ENCODE measurements at regions not wholly inside any gene's neighbourhood (a gene's known extent, or its start where the extent isn't known, plus 50 kb on each side); places are given as distances from the start of the nearest gene placed in this dataset.
"Not testable (repeated sequence)": the region's sequence is repeated elsewhere in the genome, so short reads cannot be mapped to it uniquely, and the experiment has no call there.

DNA sequence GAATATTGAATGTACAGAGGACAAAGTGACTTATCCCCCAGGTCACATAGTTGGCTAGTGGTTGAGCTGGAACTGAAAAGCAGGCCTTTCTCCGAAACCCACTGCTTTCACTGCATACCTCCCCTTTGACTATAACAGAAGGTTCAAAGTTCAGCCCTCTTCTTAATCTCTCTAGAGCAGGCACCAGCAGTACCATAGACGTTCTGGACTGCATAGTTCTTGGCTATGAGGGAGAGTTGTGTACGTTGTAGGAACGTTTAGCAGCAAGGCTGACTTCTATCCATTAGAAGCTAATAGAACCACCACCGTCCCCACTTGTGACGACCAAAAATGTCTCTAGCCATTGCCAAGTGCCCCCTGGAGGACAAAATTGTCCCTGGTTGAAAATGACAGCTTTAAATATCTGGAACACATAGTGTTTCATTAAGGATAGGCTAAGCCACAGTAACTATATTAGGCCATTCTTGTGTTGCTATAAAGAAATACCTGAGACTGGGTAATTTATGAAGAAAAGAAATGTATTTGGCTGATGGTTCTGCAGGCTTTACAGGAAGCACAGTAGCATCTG lies 123.8 kb upstream of the MTHFD1L start:
- DNase-seq = no peak

- DNase-seq = no peak
Observed at GRCh38 chr6:150744522-150745260, 120.8 kb upstream of the MTHFD1L start.

- DNase-seq = no peak
Observed at GRCh38 chr6:150745896-150746295, 119.6 kb upstream of the MTHFD1L start.

DNA sequence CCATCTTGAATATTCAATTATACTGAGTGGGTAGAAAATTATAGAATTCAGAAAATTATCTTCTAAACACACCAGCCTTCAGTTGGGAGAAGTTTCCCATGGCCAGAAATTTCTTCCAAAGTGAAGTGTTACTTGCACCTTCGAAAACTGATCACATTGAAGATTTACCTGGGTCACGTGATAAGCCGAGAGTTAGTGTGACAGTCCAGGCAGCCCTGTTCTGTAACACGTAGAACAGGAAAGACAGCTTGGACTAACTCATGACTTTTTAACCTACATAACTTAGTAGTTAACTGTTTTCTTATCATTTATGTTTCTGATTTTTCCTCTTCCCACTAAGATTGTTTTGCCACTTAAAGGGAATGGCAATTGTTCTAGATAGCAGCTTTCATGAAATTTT lies 118.3 kb upstream of the MTHFD1L start:
- DNase-seq = no peak

DNA sequence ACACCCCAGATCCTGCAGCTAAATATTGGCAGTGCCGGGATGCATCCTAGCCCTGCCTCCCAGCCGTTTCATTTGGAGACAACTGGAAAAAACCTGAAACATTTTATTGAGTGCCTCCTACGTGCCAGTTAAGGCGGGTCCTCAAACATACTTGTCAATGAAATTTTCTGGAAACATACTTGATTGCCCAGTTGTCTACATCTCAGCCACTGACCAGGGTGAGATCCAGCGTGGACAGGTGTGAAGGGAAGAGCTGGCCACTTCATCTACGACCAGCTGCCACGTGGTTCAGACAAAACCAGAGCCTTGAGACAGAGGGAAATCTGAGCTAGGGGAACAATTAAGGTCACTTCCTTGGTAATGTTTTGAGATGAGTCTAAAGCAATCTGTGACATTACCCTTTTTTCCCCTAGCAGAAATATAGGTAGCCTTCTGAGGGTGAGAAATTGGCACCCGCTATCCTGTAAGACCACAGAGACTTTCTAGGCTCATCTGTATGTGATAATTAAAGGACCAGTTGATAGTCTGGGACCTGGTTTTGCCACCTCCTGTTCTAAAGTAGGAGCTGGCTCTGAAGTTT lies 116.3 kb upstream of the MTHFD1L start:
- no peak for DNase-seq

- DNase-seq = no peak
Observed at GRCh38 chr6:150751296-150751695, 114.2 kb upstream of the MTHFD1L start.

GRCh38 chr6:150752409-150752808 lies 113.1 kb upstream of the MTHFD1L start:
- DNase-seq = no peak

DNA sequence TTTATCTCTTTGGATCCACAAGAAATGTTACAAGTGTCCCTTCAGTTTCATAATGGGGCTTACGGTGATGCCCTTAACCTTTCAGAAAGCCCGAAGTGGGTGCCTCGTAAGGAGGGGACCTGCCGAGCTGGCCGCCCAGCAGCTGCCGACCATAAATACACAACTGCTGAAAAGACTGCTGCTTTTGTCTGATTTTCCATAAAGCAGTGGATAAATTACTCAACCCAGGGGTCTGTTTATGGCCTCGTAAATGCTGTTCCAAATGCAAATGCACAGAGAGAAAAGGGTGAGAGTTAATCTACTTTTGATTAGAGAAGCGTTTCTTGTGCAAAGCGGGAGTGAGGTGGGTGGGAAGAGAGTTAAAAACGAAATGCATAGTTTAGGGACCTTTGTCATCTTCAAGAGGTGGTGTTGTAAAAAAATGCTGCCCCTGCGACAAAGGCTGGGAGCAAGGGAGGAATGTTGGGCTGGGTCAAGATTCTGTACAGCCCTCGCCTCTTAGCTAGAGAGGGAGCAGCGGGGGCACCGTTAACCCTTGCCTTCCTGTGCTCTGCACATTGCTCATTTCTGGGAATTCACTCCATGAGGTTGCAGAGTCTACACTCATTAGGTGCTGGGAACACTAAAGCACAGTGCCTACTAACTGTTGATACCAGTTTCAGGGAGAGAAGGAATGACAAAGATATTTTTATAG lies 112.0 kb upstream of the MTHFD1L start:
- no peak for DNase-seq

GRCh38 chr6:150755042-150755441 lies 110.5 kb upstream of the MTHFD1L start:
- DNase-seq = no peak

DNA sequence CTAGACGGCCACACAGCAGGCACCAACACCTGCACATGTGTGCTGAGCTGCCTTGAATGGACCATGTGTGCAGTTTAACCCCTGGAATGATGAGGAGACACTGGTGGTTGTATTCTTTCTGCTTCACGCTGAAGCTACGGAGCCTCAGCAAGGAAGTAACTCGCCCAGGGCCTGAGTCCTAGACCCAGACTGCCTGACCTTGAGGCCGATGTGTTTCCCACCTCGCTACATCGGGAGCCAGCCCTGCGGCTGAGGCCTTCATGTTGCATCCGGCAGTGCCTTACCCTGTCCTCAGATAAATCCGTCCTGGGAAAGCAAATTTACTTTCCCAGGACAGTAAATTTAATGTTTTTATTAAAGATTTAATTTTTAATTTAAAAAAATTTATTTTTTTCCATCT lies 110.0 kb upstream of the MTHFD1L start:
- no peak for DNase-seq

DNA sequence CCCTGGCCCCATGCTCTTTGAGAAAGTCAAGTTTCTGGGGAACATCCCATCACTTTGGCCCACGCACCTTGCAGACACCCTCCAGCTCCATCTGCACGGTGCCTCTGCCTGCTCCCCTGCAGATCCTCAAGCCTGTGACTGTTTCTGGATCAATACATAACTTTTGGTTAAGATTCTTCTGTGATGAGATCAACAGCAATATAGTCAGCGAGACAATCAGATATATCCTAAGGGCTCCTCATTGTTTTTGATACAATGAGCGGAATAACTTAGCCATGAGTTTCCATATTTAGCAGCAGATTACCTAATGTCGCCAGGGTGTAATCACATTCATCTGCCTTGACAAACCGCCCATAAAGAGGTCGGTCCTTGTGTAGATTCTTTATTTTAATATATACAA lies 109.3 kb upstream of the MTHFD1L start:
- no peak for DNase-seq

DNA sequence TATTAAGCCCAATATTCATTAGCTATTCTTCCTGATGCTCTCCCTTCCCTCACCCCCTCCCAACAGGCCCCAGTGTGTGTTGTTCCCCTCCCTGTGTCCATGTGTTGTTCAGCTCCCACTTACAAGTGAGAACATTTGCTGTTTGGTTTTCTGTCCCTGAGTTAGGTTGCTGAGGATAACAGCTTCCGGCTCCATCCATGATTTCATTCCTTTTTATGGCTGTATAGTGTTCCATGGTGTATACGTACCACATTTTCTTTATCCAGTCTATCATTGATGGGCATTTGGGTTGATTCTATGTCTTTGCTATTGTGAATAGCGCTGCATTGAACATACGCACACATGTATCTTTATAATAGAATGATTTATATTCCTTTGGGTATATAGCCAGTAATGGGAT lies 107.7 kb upstream of the MTHFD1L start:
- not testable (repeated sequence) for DNase-seq

DNA sequence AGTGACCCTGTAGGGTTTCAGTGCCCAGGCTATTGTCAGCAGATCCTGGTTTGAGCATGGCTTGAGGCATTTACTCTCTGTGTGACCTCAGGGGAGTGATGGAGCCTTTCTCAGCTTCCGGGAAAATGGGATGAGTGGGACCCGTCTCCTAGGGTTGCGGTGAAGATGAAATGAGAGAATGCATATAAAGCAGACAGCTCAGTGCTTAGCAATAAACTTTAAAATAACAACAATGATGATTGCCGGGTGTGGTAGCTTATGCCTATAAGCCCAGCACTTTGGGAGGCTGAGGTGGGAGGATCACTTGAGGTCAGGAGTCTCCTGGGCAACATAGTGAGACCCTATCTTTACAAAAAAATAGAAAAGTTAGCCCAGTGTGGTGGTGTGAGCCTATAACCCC lies 106.0 kb upstream of the MTHFD1L start:
- DNase-seq = no peak

- no peak for DNase-seq
Observed at GRCh38 chr6:150761771-150762170, 103.7 kb upstream of the MTHFD1L start.

DNA sequence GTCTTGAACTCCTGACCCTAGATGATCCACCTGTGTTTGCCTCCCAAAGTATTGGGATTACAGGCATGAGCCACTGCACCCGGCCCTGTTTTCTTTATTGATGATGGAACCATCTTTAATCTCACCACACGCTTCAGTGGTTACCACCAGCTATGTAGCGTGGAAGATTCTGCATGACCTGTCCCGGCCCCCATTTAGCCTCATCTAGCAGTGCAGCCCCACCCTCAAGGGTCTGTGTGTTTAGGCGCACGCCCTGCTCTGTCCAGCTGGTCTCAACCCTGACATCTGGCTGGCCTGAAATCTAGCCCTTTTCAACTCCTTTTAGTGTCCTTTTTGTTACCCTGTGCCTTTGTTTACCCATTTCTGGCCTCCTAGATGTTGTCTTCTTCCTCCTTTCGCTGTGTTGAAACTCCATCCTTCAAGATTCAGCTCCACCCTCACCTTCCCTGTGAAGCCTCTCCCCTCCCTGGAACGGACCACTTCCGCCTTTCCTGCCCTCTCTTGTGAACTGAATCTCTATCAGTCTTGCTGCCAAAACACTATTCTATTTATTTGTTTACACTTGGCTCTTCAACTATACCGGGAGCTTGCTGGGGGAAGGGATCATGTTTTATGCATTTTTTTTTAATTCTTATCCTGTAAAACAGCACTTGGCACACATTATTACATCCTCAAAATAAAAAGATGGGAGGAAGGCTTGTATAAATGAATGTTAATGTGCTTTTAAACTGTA lies 101.0 kb upstream of the MTHFD1L start:
- no peak for DNase-seq

GRCh38 chr6:150765067-150765764 lies 100.3 kb upstream of the MTHFD1L start:
- no peak for DNase-seq

DNA sequence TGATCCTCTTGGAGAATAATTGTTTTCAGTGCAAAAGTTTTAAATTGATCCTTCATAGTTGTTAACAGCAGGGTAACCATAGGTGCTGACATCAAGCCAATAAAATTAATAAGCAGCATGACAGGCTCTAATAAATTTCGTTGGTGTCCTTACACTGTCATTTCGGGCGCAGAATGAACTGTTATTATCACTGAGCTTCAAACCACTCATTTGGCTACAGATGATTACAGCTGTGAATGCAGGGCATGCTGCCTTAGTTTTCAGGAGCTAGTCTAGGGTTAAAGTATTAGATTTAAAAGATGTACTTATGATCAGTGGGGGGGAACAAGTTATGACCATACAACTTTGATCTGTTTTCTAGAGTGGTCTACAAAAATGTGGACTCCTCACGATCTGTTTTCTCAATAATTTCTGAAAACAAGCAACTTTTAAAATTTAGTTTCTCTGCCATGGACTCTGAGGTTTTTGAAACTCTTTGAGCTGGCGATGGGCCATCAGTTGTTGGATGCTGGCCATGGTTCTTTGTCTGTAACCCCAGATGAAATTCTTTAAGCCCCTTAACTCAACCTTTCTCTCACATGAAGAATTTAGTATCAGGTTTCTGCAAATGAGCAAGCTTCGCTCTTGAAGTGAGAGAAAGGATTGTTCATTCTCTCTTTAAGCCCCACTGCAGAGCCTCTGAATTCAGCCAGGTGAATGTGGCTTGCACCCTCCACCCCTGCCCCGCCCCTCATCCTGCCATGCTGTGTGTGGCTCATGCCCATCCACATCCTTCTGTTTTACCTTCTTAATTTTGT lies 99.1 kb upstream of the MTHFD1L start:
- DNase-seq = no peak

DNA sequence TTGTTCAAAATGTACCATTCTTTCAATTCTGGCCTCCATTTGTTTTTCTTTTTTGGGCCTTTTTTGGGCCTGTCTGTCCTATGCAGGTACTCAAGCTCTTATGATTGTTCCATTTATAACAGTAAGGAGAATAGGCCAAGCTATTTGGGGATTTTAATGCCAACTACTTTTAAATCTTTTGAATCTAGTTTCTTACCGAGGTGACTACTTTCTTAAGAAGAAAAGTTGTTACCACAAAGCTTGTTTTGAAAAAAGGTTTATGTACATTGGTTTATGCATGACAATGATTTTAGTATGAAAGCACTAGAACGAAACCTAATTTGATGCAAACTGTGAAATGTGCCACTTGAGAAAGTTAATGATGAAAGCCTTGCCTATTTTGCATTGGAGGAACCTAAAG lies 98.3 kb upstream of the MTHFD1L start:
- no peak for DNase-seq

- no peak for DNase-seq
Observed at GRCh38 chr6:150767571-150768018, 97.9 kb upstream of the MTHFD1L start.

DNA sequence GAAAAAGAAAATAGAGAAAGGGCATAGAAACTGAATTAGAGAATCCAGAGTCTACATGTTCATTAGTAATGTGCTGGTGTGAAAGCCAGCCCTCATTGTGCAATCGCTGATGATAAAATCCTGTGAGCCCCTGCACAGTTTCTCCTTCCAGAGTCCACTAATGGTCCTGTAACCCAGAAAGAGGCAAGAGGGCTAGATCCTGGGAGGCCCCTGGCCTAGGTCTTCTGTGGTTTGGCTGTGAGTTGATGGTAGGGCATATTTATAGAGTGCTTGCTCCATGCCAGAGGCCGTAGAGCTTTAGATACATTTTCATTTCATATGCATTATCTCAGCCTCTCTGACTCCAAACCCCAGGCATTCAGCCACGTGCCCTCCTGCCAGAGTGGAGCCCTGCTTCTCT lies 94.9 kb upstream of the MTHFD1L start:
- DNase-seq = no peak

GRCh38 chr6:150773969-150774368 lies 91.5 kb upstream of the MTHFD1L start:
- DNase-seq = no peak

Data from activated CD4-positive, CD25-positive, alpha-beta regulatory T cell treated with anti-CD3 and anti-CD28 coated beads, Interleukin-2, amount 50 U/mL, for 72 hours (primary cell).